SK-N-MC (cell line): ENCODE measurements at regions not wholly inside any gene's neighbourhood (a gene's known extent, or its start where the extent isn't known, plus 50 kb on each side); places are given as distances from the start of the nearest gene placed in this dataset.

ENCODE experiments used
- DNase-seq: peaks from one replicate; pipeline ENCODE4 v3.0.0-alpha.2; 2011; ENCODE audit warnings: low read depth, low spot score
- H3K27ac ChIP-seq: fragments of 200-600 bp; sonication (generic); 2 replicates; pipeline ENCODE4 v1.5.1; 2016; ENCODE audit warnings: mixed run types
- H3K36me3 ChIP-seq: fragments of 200-600 bp; sonication (generic); 2 replicates; pipeline ENCODE4 v1.6.1; 2017; ENCODE audit warnings: antibody characterized with exemption, low read length, mixed read lengths; ENCODE audit not compliant: insufficient read depth
- H3K4me3 ChIP-seq: fragments of 200-600 bp; sonication (generic); 2 replicates; pipeline ENCODE4 v1.5.1; 2016
- H3K9ac ChIP-seq: fragments of 200-600 bp; sonication (generic); 2 replicates; pipeline ENCODE4 v1.8.0; 2017; ENCODE audit warnings: mixed run types, mixed read lengths; ENCODE audit not compliant: insufficient read length
- H3K9me3 ChIP-seq: fragments of 200-600 bp; sonication (generic); 2 replicates; pipeline ENCODE4 v1.6.1; 2017; ENCODE audit warnings: low read depth, mild to moderate bottlenecking, antibody characterized with exemption, low read length, moderate library complexity, mixed read lengths
- EZH2 ChIP-seq: fragments of 200-600 bp; sonication (generic); IDR thresholded peaks from one replicate; pipeline ENCODE4 v1.6.1; 2017; ENCODE audit warnings: antibody characterized with exemption
- FOXP2 ChIP-seq: optimal IDR thresholded peaks from 2 replicates; pipeline ENCODE3; 2011; ENCODE audit warnings: mild to moderate bottlenecking, moderate library complexity; ENCODE audit not compliant: insufficient read depth; ENCODE audit errors: extremely low read length, control extremely low read depth
- POLR2AphosphoS5 ChIP-seq: IDR thresholded peaks from 2 replicates; pipeline ENCODE4 v1.6.1; 2012; ENCODE audit warnings: mild to moderate bottlenecking, low read depth, low read length, borderline replicate concordance

DNA sequence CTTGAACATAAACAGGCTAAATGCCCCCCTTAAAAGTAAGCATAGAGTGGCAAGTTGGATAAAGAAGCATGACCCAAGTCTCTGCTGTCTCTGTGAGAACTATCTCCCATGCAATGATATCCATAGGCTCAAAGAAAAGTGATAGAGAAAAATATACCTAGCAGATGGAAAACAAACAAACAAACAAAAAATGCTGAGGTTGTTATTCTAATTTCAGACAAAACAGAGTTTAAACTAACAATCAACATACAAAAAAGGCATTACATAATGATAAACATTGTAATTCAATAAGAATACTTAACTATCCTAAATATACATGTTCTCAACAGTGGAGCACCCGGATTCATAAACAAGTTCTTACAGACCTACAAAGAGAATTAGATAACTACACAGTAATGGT, 626.2 kb upstream of the CNTNAP2 start:
- no peak for DNase-seq
- no peak overlapping the region for H3K9ac ChIP-seq
- TF ChIP-seq EZH2 (no peak), FOXP2 (no peak), POLR2AphosphoS5 (no peak)

DNA sequence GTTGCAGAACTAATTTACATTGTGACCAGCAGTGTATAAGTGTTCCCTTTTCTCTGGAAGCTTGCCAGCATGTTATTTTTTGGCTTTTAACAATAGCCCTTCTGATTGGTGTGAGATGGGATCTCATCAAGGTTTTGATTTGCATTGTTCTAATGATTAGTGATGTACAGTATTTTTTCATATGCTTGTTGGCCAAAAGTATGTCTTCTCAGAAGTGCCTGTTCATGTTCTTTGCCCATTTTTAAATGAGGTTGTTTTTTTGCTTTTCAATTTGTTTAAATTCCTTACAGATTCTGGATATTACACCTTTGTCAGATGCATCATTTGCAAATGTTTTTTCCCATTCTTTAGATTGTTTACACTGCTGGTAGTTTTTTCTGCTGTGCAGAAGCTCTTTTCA, 627.0 kb upstream of the CNTNAP2 start:
- Histone ChIP-seq H3K9ac (no peak overlapping the region), H3K36me3 (no peaks in the 10 kb centered on the region), H3K4me3 (no peak overlapping the region), H3K27ac (no peak overlapping the region), H3K9me3 (no peaks in the 10 kb centered on the region)
- DNase-seq, result no peak
- TF ChIP-seq POLR2AphosphoS5 (no peak), EZH2 (no peak), FOXP2 (no peak)

More for the DNA sequence above, 626.2 kb upstream of the CNTNAP2 start:
- Histone ChIP-seq H3K27ac (no peak overlapping the region), H3K36me3 (no peaks in the 10 kb centered on the region), H3K9me3 (no peaks in the 10 kb centered on the region), H3K4me3 (no peak overlapping the region)

DNA sequence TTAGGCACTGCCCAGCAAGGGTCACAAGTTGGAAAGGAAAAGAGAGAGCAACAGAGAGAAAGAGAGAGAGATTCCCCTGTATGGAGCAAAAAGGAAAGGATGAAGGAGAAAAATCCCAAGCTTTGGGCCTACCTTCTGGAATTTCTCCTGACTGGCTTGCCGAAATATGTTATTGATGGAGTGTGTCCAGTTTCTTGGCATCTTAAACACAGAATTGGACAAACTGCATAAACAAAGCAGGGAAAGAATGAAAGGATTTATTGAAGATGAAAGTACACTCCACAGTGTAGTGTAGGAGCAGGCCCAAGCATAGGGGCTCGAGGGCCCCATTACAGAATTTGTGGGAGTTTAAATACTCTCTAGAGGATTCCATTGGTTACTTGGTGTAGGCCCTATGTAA, 627.8 kb upstream of the CNTNAP2 start:
- no peak for TF ChIP-seq EZH2
- TF ChIP-seq POLR2AphosphoS5, result no peak
- no peak for TF ChIP-seq FOXP2
- no peak for DNase-seq

DNA sequence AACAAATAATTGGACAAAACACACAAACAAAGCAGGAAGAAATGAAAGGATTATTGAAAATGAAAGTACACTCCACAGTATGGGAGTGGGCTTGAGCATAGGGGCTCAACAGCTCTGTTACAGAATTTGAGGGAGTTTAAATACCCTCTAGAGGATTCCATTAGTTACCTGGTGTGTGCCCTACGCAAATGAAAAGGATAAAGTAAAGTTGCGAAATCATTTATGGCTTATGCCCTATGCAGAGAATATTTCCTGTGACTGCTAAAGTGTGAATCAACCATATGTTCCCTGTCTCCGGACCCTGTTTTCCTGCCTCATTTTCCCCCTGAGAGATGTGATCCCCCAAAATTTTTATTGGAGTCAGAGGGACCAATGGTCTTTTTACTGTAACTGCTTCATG, 634.6 kb upstream of the CNTNAP2 start:
- Histone ChIP-seq H3K9me3 (no peaks in the 10 kb centered on the region), H3K4me3 (no peak overlapping the region), H3K36me3 (no peaks in the 10 kb centered on the region), H3K9ac (no peak overlapping the region), H3K27ac (no peak overlapping the region)
- no peak for DNase-seq
- TF ChIP-seq POLR2AphosphoS5, result no peak
- no peak for TF ChIP-seq EZH2
- TF ChIP-seq FOXP2, result no peak

More for the DNA sequence above, 627.8 kb upstream of the CNTNAP2 start:
- no peaks in the 10 kb centered on the region for H3K36me3 ChIP-seq
- H3K9ac ChIP-seq, result no peak overlapping the region
- H3K4me3 ChIP-seq, result no peak overlapping the region
- no peak overlapping the region for H3K27ac ChIP-seq
- no peaks in the 10 kb centered on the region for H3K9me3 ChIP-seq

DNA sequence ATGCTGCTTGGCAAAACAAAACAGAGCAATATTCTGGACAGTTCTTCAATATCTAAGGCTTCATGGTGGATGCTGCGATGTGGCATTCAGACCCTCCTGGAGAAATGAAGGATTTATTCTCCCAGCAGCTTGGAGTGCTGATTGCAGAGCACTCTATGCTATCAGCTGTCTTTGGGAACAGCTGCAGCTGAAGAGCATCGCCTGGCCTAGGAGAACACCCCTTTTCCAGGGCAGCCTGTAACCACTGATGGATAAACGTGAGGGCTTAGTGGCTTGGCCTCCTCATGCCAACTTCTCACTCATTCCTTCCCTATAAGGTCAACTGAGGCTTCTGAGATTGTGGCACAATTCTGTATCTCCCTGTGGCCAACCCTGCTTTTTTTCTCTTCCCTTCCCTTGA, 638.1 kb upstream of the CNTNAP2 start:
- DNase-seq, result no peak
- Histone ChIP-seq H3K27ac (no peak overlapping the region), H3K4me3 (no peak overlapping the region), H3K9me3 (no peaks in the 10 kb centered on the region), H3K9ac (no peak overlapping the region), H3K36me3 (no peaks in the 10 kb centered on the region)
- TF ChIP-seq POLR2AphosphoS5, result no peak
- no peak for TF ChIP-seq FOXP2
- TF ChIP-seq EZH2, result no peak

DNA sequence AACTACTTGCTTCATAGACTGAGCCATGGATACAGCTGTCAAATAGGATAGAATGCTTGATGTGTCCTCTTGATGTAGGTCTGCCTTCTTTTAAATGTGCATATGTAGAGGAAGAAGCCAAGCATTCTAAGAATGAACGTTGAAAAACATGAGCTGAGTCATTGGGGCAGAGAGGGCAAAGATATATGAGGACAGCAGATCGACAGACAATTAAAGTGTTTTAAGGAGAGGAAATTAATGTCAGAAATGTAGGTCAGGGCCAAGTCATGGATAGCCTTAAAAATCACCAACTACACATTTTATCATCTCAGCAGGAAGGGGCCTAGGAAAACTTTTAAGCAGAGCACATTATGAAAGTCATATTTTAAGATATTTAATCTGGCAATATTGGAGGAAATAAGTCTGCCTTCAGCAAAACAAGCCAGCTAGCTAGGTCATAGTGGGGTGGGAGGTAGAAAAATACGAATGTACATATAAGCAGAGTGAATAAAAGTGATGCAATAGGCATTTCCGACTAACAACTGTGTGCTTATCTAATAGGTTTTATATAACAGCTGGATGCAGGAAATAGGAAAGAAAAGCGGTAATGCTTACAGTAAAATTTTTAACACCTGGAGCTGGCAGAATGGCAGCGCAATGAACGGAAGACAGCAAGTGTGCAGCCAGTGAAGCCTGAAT, 638.3 kb upstream of the TPK1 start:
- Histone ChIP-seq H3K4me3 (no peak overlapping the region), H3K9me3 (no peaks in the 10 kb centered on the region), H3K36me3 (no peaks in the 10 kb centered on the region), H3K9ac (no peak overlapping the region), H3K27ac (no peak overlapping the region)
- TF ChIP-seq FOXP2 (no peak), EZH2 (no peak), POLR2AphosphoS5 (no peak)
- no peak for DNase-seq

DNA sequence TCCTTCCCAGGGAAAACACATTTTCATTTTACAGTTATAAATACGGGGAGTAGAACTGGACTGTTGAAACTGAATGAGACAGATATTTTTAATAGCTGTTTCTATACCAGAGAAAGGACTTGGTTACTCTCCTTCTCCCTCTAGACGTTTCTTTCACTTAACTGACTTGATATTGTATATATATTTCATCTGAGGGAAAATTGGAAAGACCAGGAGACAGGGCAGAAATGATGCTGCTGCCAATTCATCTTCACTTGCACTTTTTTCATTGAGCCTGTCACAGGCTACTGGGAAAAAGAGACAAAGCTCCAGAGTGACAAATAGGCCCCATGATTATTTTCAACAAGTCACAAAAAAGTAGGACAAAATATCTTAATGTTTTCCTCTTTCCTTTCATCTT, 636.0 kb upstream of the TPK1 start:
- Histone ChIP-seq H3K36me3 (no peaks in the 10 kb centered on the region), H3K9me3 (no peaks in the 10 kb centered on the region), H3K27ac (no peak overlapping the region), H3K4me3 (no peak overlapping the region), H3K9ac (no peak overlapping the region)
- no peak for DNase-seq
- TF ChIP-seq FOXP2, result no peak
- TF ChIP-seq POLR2AphosphoS5, result no peak
- TF ChIP-seq EZH2, result no peak

DNA sequence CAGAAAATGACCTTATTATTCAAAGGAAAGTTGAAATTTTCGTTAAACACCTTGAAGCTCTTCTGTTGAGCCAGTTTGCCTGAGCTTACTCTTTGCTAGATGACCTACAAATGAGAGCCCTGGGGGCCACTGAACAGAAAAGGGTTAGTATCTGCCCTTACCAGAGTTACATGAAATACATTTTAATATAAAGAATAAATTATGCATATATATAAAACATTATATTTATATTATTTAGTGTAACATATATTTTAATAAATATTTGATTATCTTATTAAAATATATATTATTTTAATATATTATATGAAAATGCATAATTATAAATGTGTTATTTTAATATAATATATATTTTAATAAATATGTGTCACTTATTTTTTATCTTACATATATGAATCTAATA, 628.4 kb upstream of the TPK1 start:
- Histone ChIP-seq H3K4me3 (no peak overlapping the region), H3K9ac (no peak overlapping the region), H3K36me3 (no peaks in the 10 kb centered on the region), H3K27ac (no peak overlapping the region), H3K9me3 (no peaks in the 10 kb centered on the region)
- TF ChIP-seq EZH2 (no peak), POLR2AphosphoS5 (no peak), FOXP2 (no peak)
- no peak for DNase-seq

DNA sequence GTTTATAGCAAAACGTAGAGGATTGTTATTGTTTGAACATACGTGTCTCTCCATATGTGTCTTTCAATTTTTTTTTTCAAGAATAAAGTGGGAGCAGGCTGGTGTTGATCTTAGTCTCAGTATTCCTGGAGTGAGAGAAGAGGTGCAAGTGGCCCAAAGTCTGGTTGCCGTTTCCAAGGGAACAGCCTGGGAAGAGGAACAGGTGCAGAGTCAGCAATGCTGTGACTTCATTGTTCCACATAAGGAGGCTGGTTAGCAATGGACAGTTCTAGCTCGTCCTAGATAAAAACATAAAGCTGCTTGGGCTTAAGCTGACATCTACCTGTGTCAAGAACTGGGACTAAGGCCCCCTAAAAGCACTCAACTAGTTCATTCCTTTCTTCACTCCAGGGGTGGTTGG, 626.6 kb upstream of the TPK1 start:
- no peak for DNase-seq
- TF ChIP-seq FOXP2, result no peak
- no peak for TF ChIP-seq EZH2
- TF ChIP-seq POLR2AphosphoS5, result no peak
- H3K27ac ChIP-seq, result no peak overlapping the region
- no peak overlapping the region for H3K4me3 ChIP-seq
- no peaks in the 10 kb centered on the region for H3K36me3 ChIP-seq
- H3K9ac ChIP-seq, result no peak overlapping the region
- no peaks in the 10 kb centered on the region for H3K9me3 ChIP-seq
